ENCODE measurements at regions not wholly inside any gene's neighbourhood (a gene's known extent, or its start where the extent isn't known, plus 50 kb on each side); places are given as distances from the start of the nearest gene placed in this dataset.

DNA sequence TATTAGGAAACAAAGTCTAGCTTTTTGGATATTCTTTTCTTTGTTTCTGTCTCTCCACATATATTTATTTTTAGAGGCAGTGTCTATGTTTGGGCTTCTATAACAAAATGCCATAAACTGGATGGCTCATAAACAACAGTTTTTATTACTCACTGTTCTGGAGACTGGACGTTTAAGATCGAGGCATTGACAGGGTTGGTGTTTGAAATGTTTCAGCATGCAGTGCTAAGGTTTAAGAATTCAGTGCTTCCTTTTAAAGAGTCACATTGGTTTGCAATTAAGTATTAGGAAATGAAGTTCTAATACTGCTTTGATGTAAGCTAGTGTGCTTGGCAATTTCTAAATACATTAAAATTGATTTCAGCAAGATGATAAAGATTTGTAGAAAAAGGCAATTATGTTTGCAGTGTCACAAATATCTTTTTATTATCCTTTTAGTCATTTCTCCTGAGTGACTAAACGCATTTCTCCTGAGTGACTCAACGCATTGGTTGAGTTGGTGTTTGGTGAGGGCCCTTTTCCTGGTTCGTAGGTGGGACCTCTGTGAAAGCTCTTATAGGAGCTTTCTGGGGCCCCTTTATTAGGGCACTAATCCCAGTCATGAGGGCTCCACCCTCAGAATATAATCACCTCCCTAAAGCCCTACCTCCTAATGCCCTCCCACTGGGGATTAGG lies 317.0 kb downstream of the USP25 start:
- no peak for DNase-seq (ENCODE audit: low read depth)

DNA sequence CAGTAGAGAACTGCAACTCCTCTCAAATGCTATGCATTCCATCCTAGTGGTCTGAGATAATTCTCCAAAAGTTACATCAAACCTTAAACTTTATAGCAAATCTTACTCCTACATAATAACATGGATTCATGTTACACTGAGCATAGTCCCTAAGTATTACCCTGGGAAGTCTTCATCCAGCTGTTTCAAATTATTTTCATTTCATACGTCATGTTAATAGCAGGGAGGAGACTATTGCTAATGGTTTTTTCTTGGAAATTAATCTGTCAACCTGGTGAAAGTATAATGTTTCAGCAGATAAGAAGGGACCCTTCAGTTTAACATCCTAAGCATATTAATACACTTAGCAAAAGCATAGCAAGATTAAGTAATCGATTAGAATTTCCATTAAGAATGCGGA lies 318.1 kb downstream of the USP25 start:
- no peak for DNase-seq (ENCODE audit: low read depth)
- TF ChIP-seq, protein P1, sequence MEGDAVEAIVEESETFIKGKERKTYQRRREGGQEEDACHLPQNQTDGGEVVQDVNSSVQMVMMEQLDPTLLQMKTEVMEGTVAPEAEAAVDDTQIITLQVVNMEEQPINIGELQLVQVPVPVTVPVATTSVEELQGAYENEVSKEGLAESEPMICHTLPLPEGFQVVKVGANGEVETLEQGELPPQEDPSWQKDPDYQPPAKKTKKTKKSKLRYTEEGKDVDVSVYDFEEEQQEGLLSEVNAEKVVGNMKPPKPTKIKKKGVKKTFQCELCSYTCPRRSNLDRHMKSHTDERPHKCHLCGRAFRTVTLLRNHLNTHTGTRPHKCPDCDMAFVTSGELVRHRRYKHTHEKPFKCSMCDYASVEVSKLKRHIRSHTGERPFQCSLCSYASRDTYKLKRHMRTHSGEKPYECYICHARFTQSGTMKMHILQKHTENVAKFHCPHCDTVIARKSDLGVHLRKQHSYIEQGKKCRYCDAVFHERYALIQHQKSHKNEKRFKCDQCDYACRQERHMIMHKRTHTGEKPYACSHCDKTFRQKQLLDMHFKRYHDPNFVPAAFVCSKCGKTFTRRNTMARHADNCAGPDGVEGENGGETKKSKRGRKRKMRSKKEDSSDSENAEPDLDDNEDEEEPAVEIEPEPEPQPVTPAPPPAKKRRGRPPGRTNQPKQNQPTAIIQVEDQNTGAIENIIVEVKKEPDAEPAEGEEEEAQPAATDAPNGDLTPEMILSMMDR (IDR thresholded peaks at IDR 0.05; ENCODE audit: insufficient read depth, low read length, poor library complexity, severe bottlenecking), result no peak
- no peak overlapping the region for H3K4me3 ChIP-seq (ENCODE audit: low read depth, low read length)
- no peaks in the 10 kb centered on the region for H3K27me3 ChIP-seq (ENCODE audit: control insufficient read depth, insufficient read depth, low read length)
- no peaks in the 10 kb centered on the region for H3K36me3 ChIP-seq (ENCODE audit: control insufficient read depth, insufficient read depth, low read length)

More for the DNA sequence above, 317.0 kb downstream of the USP25 start:
- H3K4me3 ChIP-seq (ENCODE audit: low read depth, low read length), result no peak overlapping the region
- no peaks in the 10 kb centered on the region for H3K27me3 ChIP-seq (ENCODE audit: control insufficient read depth, insufficient read depth, low read length)
- TF ChIP-seq, protein P1 (IDR thresholded peaks at IDR 0.05; ENCODE audit: insufficient read depth, low read length, poor library complexity, severe bottlenecking), result no peak
- H3K36me3 ChIP-seq (ENCODE audit: control insufficient read depth, insufficient read depth, low read length), result no peaks in the 10 kb centered on the region

DNA sequence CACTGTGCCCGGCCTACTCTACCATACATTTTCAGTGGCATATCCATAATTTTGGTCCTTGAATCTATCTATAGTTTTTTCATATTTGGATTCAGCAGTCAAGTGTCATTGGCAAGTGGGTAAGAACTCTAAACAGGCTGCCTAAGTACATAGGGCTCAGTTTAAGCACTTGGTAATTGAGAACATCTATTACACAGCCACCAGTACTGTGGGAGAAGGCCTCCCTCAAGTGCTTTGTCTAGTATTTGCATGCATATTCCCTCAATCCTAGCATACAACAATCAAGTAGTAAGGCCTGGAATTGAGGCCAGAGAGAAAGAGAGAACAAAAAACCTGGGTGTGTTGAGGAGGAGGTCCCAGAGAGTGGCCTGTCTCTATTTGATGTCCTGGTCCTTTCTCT lies 325.2 kb downstream of the USP25 start:
- no peaks in the 10 kb centered on the region for H3K36me3 ChIP-seq (ENCODE audit: control insufficient read depth, insufficient read depth, low read length)
- TF ChIP-seq, protein P1 (IDR thresholded peaks at IDR 0.05; ENCODE audit: insufficient read depth, low read length, poor library complexity, severe bottlenecking), result no peak
- DNase-seq (ENCODE audit: low read depth), result no peak
- no peak overlapping the region for H3K4me3 ChIP-seq (ENCODE audit: low read depth, low read length)
- H3K27me3 ChIP-seq (ENCODE audit: control insufficient read depth, insufficient read depth, low read length), result no peaks in the 10 kb centered on the region

DNA sequence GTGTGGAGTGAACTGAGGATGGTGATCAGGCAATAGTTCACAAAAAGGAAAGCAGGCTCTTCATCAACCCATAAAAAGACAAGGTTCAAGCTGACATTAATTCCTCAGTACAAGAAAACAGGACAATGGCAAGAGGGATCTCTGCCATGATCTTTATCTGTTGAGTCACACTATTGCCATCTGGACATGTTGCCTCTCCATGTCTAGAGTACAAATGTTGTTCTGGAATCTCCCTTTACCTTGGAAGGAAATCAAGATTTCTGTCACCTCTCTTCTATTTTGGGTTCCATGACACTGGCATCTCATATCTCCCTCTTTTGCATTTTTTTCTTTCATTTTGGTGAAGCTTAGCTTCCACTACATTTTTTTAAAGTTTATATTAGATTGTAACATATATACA lies 329.1 kb downstream of the USP25 start:
- Histone ChIP-seq H3K36me3 (ENCODE audit: control insufficient read depth, insufficient read depth, low read length) (no peaks in the 10 kb centered on the region), H3K27me3 (ENCODE audit: control insufficient read depth, insufficient read depth, low read length) (no peaks in the 10 kb centered on the region), H3K4me3 (ENCODE audit: low read depth, low read length) (no peak overlapping the region)
- TF ChIP-seq, protein P1 (IDR thresholded peaks at IDR 0.05; ENCODE audit: insufficient read depth, low read length, poor library complexity, severe bottlenecking), result no peak
- DNase-seq (ENCODE audit: low read depth), result no peak

DNA sequence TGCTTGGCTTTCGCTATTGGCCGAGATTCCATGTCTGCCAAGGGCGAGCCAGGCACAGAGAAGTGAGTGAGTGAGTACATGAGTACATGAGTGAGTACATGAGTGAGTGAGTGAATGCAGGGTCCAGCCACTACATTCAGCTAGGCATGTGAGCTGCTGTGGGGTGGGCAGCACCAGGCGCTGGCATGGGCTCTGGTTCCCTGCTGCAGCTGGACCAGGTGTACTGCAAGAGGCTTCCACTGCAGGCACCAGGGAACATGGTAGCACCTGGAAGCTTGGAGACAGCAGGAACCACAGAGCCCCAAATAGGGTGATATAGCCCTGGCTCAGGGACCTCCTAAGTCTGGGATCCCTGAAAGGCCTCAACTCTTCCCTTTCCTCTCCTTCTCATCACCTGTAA lies 330.2 kb downstream of the USP25 start:
- Histone ChIP-seq H3K36me3 (ENCODE audit: control insufficient read depth, insufficient read depth, low read length) (no peaks in the 10 kb centered on the region), H3K4me3 (ENCODE audit: low read depth, low read length) (no peak overlapping the region), H3K27me3 (ENCODE audit: control insufficient read depth, insufficient read depth, low read length) (no peaks in the 10 kb centered on the region)
- no peak for DNase-seq (ENCODE audit: low read depth)
- TF ChIP-seq, protein P1 (IDR thresholded peaks at IDR 0.05; ENCODE audit: insufficient read depth, low read length, poor library complexity, severe bottlenecking), result no peak

DNA sequence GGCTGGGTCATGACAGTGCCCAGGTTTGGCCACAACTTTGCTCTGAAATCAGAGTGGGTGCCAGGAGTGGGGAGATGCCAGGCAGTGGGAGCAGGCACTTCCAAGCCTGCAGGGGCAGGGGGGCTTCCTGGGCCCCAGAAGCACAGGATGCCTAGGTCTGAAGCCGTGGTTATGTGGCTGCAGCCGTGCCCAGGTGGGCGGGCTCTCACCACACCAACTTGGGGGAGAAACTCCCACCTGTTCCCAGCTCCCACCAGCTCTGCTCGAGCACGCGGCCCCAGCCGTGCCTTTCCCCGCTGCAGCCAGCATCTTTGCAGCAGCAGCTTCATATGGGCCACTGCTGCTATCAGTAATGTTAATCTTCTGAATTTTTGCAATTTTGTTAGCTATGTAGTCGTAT lies 331.4 kb downstream of the USP25 start:
- no peaks in the 10 kb centered on the region for H3K27me3 ChIP-seq (ENCODE audit: control insufficient read depth, insufficient read depth, low read length)
- H3K36me3 ChIP-seq (ENCODE audit: control insufficient read depth, insufficient read depth, low read length), result no peaks in the 10 kb centered on the region
- H3K4me3 ChIP-seq (ENCODE audit: low read depth, low read length), result no peak overlapping the region
- DNase-seq (ENCODE audit: low read depth), result no peak
- TF ChIP-seq, protein P1 (IDR thresholded peaks at IDR 0.05; ENCODE audit: insufficient read depth, low read length, poor library complexity, severe bottlenecking), result no peak
